OCI-LY3 (cell line): ENCODE measurements at regions not wholly inside any gene's neighbourhood (a gene's known extent, or its start where the extent isn't known, plus 50 kb on each side); places are given as distances from the start of the nearest gene placed in this dataset.

Experiments used
- H2AFZ ChIP-seq: fragments of 200-600, 300-600 bp; shearing (Covaris generic); 2 replicates; pipeline ENCODE4 v1.6.0; 2014; ENCODE audit warnings: antibody characterized with exemption, low read depth, low read length
- H3K27ac ChIP-seq: fragments of 200-600, 300-600 bp; sonication (generic); 2 replicates; pipeline ENCODE4 v1.5.1; 2014; ENCODE audit warnings: mild to moderate bottlenecking, low read length, moderate library complexity, mixed read lengths
- H3K27me3 ChIP-seq: fragments of 200-600, 300-600 bp; sonication (generic); 2 replicates; pipeline ENCODE4 v1.6.1; 2014; ENCODE audit warnings: low read depth, low read length, mixed read lengths
- H3K36me3 ChIP-seq: fragments of 200-600, 300-600 bp; sonication (generic); replicated peaks from 2 replicates; pipeline ENCODE3; 2014; ENCODE audit warnings: low read depth, low read length, mixed read lengths
- H3K4me1 ChIP-seq: fragments of 300-600, 200-600 bp; sonication (generic); 2 replicates; pipeline ENCODE4 v1.6.1; 2014; ENCODE audit warnings: low read length, mixed read lengths
- H3K4me2 ChIP-seq: fragments of 200-600, 300-600 bp; sonication (generic); 2 replicates; pipeline ENCODE4 v1.6.1; 2014; ENCODE audit warnings: low read length, mixed read lengths
- H3K4me3 ChIP-seq: fragments of 300-600, 200-600 bp; sonication (generic); 2 replicates; pipeline ENCODE4 v1.5.1; 2014; ENCODE audit warnings: antibody characterized with exemption, mild to moderate bottlenecking, low read length, moderate library complexity
- H3K79me2 ChIP-seq: fragments of 300-600, 200-600 bp; shearing (Covaris generic); 2 replicates; pipeline ENCODE4 v1.6.1; 2014; ENCODE audit warnings: mild to moderate bottlenecking, low read length, mixed read lengths
- H3K9ac ChIP-seq: fragments of 300-600, 200-600 bp; shearing (Covaris generic); 2 replicates; pipeline ENCODE4 v1.6.0; 2014; ENCODE audit warnings: mild to moderate bottlenecking, low read length, moderate library complexity
- H3K9me3 ChIP-seq: fragments of 200-600, 300-600 bp; shearing (Covaris generic); 2 replicates; pipeline ENCODE4 v1.6.1; 2014; ENCODE audit warnings: low read length, mixed read lengths; ENCODE audit not compliant: insufficient read depth
- H4K20me1 ChIP-seq: fragments of 200-600, 300-600 bp; sonication (generic); 2 replicates; pipeline ENCODE4 v1.6.1; 2016; ENCODE audit warnings: low read length, mixed read lengths; ENCODE audit not compliant: insufficient read depth
- CTCF ChIP-seq: fragments of 200-600, 300-600 bp; sonication (generic); IDR thresholded peaks from 2 replicates; pipeline ENCODE4 v1.5.1; 2014; ENCODE audit warnings: antibody characterized with exemption, low read length, low read depth
- EZH2phosphoT487 ChIP-seq: fragments of 200-600 bp; shearing (Covaris generic); IDR thresholded peaks from 2 replicates; pipeline ENCODE4 v1.6.1; 2018; ENCODE audit warnings: antibody characterized with exemption, mixed run types, low read depth

GRCh38 chr3:115287198-115287597 lies 140.1 kb upstream of the ZBTB20 start:
- Histone ChIP-seq H2AFZ (no peak overlapping the region), H3K27ac (no peak overlapping the region), H4K20me1 (no peaks in the 10 kb centered on the region), H3K36me3 (no peaks in the 10 kb centered on the region), H3K4me3 (no peak overlapping the region), H3K9me3 (no peaks in the 10 kb centered on the region), H3K9ac (no peak overlapping the region), H3K4me2 (no peak overlapping the region), H3K4me1 (no peaks in the 10 kb centered on the region), H3K27me3 (no peaks in the 10 kb centered on the region), H3K79me2 (no peaks in the 10 kb centered on the region)
- TF ChIP-seq EZH2phosphoT487 (no peak), CTCF (no peak)

- TF ChIP-seq CTCF: no peak
- no peak overlapping the region for H3K27ac ChIP-seq
- H3K79me2 ChIP-seq: no peaks in the 10 kb centered on the region
- H3K27me3 ChIP-seq: no peaks in the 10 kb centered on the region
- no peak overlapping the region for H3K4me3 ChIP-seq
- no peaks in the 10 kb centered on the region for H3K9me3 ChIP-seq
- H3K4me2 ChIP-seq: no peak overlapping the region
- H4K20me1 ChIP-seq: no peaks in the 10 kb centered on the region
- no peaks in the 10 kb centered on the region for H3K4me1 ChIP-seq
- H3K36me3 ChIP-seq: no peaks in the 10 kb centered on the region
- H3K9ac ChIP-seq: no peak overlapping the region
- H2AFZ ChIP-seq: no peak overlapping the region
Measured at GRCh38 chr3:115292131-115292530, 145.0 kb upstream of the ZBTB20 start.

GRCh38 chr3:115292677-115293165 lies 145.6 kb upstream of the ZBTB20 start:
- H3K4me2 ChIP-seq: no peak overlapping the region

GRCh38 chr3:115293321-115293720 lies 146.2 kb upstream of the ZBTB20 start:
- TF ChIP-seq EZH2phosphoT487: no peak
- no peak for TF ChIP-seq CTCF
- no peak overlapping the region for H3K4me2 ChIP-seq

More at GRCh38 chr3:115292677-115293165, 145.6 kb upstream of the ZBTB20 start:
- Histone ChIP-seq H2AFZ (no peak overlapping the region), H3K27ac (no peak overlapping the region), H3K27me3 (no peaks in the 10 kb centered on the region), H3K4me1 (no peaks in the 10 kb centered on the region), H3K36me3 (no peaks in the 10 kb centered on the region), H3K4me3 (no peak overlapping the region), H3K9ac (no peak overlapping the region), H3K79me2 (no peaks in the 10 kb centered on the region), H4K20me1 (no peaks in the 10 kb centered on the region), H3K9me3 (no peaks in the 10 kb centered on the region)
- no peak for TF ChIP-seq CTCF
- no peak for TF ChIP-seq EZH2phosphoT487

More at GRCh38 chr3:115293321-115293720, 146.2 kb upstream of the ZBTB20 start:
- H3K4me3 ChIP-seq: no peak overlapping the region
- H3K9ac ChIP-seq: no peak overlapping the region
- no peaks in the 10 kb centered on the region for H3K79me2 ChIP-seq
- H3K27me3 ChIP-seq: no peaks in the 10 kb centered on the region
- no peaks in the 10 kb centered on the region for H4K20me1 ChIP-seq
- no peak overlapping the region for H2AFZ ChIP-seq
- H3K27ac ChIP-seq: no peak overlapping the region
- no peaks in the 10 kb centered on the region for H3K36me3 ChIP-seq
- H3K9me3 ChIP-seq: no peaks in the 10 kb centered on the region
- H3K4me1 ChIP-seq: no peaks in the 10 kb centered on the region
